ENCODE measurements at regions not wholly inside any gene's neighbourhood (a gene's known extent, or its start where the extent isn't known, plus 50 kb on each side); places are given as distances from the start of the nearest gene placed in this dataset.
A peak's percentile ranks its signal among the peaks of the same experiment; 100 is the strongest.

GRCh38 chr2:58460670-58461069, 219.5 kb upstream of the FANCL start:
- no peak for DNase-seq
- H3K27me3 ChIP-seq (ENCODE audit: insufficient read depth, low read depth, severe bottlenecking): no peaks in the 10 kb centered on the region

GRCh38 chr2:58449286-58450010, 208.3 kb upstream of the FANCL start:
- H3K4me3 ChIP-seq (ENCODE audit: low read depth, low read length): no peak overlapping the region
- no peaks in the 10 kb centered on the region for H3K27me3 ChIP-seq (ENCODE audit: insufficient read depth, low read depth, severe bottlenecking)
- no peak for TF ChIP-seq CTCF (IDR thresholded peaks at IDR 0.05; ENCODE audit: low read depth, low read length)
- DNase-seq: no peak
- no peaks in the 10 kb centered on the region for H3K36me3 ChIP-seq
- H3K9me3 ChIP-seq (ENCODE audit: severe bottlenecking): no peaks in the 10 kb centered on the region
- no peak overlapping the region for H3K27ac ChIP-seq

More at GRCh38 chr2:58460670-58461069, 219.5 kb upstream of the FANCL start:
- no peaks in the 10 kb centered on the region for H3K36me3 ChIP-seq
- H3K27ac ChIP-seq: no peak overlapping the region
- H3K9me3 ChIP-seq (ENCODE audit: severe bottlenecking): no peaks in the 10 kb centered on the region
- no peak overlapping the region for H3K4me3 ChIP-seq (ENCODE audit: low read depth, low read length)
- no peak for TF ChIP-seq CTCF (IDR thresholded peaks at IDR 0.05; ENCODE audit: low read depth, low read length)

GRCh38 chr2:58448845-58449244, 207.7 kb upstream of the FANCL start:
- Histone ChIP-seq H3K9me3 (ENCODE audit: severe bottlenecking) (no peaks in the 10 kb centered on the region), H3K27ac (no peak overlapping the region), H3K36me3 (no peaks in the 10 kb centered on the region), H3K27me3 (ENCODE audit: insufficient read depth, low read depth, severe bottlenecking) (no peaks in the 10 kb centered on the region), H3K4me3 (ENCODE audit: low read depth, low read length) (no peak overlapping the region)
- DNase-seq: no peak
- TF ChIP-seq CTCF (IDR thresholded peaks at IDR 0.05; ENCODE audit: low read depth, low read length): no peak

- TF ChIP-seq CTCF (IDR thresholded peaks at IDR 0.05; ENCODE audit: low read depth, low read length): peak; percentile 92
- no peak overlapping the region for H3K4me3 ChIP-seq (ENCODE audit: low read depth, low read length)
- no peaks in the 10 kb centered on the region for H3K9me3 ChIP-seq (ENCODE audit: severe bottlenecking)
- no peaks in the 10 kb centered on the region for H3K27me3 ChIP-seq (ENCODE audit: insufficient read depth, low read depth, severe bottlenecking)
- H3K27ac ChIP-seq: no peak overlapping the region
- H3K36me3 ChIP-seq: no peaks in the 10 kb centered on the region
- DNase-seq: peak; percentile 94
Measured at GRCh38 chr2:58448065-58448507, 207.0 kb upstream of the FANCL start.

- Histone ChIP-seq H3K9me3 (ENCODE audit: severe bottlenecking) (no peaks in the 10 kb centered on the region), H3K27me3 (ENCODE audit: insufficient read depth, low read depth, severe bottlenecking) (no peaks in the 10 kb centered on the region), H3K27ac (no peak overlapping the region), H3K4me3 (ENCODE audit: low read depth, low read length) (no peak overlapping the region), H3K36me3 (no peaks in the 10 kb centered on the region)
- DNase-seq: no peak
- no peak for TF ChIP-seq CTCF (IDR thresholded peaks at IDR 0.05; ENCODE audit: low read depth, low read length)
Measured at GRCh38 chr2:58447586-58447985, 206.5 kb upstream of the FANCL start.

- Histone ChIP-seq H3K36me3 (no peaks in the 10 kb centered on the region), H3K27me3 (ENCODE audit: insufficient read depth, low read depth, severe bottlenecking) (no peaks in the 10 kb centered on the region), H3K9me3 (ENCODE audit: severe bottlenecking) (no peaks in the 10 kb centered on the region), H3K4me3 (ENCODE audit: low read depth, low read length) (no peak overlapping the region), H3K27ac (no peak overlapping the region)
- DNase-seq: no peak
- no peak for TF ChIP-seq CTCF (IDR thresholded peaks at IDR 0.05; ENCODE audit: low read depth, low read length)
Measured at GRCh38 chr2:58441643-58442042, 200.5 kb upstream of the FANCL start.

Measured in WERI-Rb-1 (cell line).